PC-9 (cell line): ENCODE measurements at regions not wholly inside any gene's neighbourhood (a gene's known extent, or its start where the extent isn't known, plus 50 kb on each side); places are given as distances from the start of the nearest gene placed in this dataset.

Experiments used
- EZH2 ChIP-seq: fragments of 200-600 bp; sonication (generic); IDR thresholded peaks from 2 replicates; pipeline ENCODE4 v1.8.0; 2017; ENCODE audit warnings: antibody characterized with exemption, low read depth
- TF ChIP-seq, protein P1 (sequence below): fragments of 200-600 bp; sonication (generic); conservative IDR thresholded peaks from 2 replicates; pipeline ENCODE4 v1.6.1; 2017; ENCODE audit warnings: mixed run types, antibody characterized with exemption, mild to moderate bottlenecking, moderate library complexity

DNA sequence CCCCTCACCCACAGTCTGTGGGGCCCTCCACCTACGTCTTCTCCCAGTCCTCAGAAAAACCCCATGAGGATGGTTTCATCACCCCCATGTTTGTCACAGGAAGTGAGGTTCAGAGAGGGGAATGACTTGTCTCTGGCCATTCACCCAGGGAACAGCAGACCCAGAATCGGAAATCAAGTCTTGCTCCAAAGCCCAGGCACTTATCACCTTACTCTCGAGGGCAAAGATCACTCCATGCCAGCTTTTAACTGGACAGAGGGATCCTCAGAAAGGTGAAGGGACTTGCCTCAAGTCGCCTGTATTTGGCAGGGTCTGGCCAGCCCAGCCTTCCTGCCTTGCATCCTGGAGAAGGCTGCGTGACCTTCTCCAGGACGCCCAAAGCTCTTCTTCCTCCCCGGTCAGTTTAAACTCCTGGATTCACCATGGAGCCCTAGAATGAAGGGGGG is 57.9 kb upstream of the SSBP3 start:
- TF ChIP-seq, protein P1, sequence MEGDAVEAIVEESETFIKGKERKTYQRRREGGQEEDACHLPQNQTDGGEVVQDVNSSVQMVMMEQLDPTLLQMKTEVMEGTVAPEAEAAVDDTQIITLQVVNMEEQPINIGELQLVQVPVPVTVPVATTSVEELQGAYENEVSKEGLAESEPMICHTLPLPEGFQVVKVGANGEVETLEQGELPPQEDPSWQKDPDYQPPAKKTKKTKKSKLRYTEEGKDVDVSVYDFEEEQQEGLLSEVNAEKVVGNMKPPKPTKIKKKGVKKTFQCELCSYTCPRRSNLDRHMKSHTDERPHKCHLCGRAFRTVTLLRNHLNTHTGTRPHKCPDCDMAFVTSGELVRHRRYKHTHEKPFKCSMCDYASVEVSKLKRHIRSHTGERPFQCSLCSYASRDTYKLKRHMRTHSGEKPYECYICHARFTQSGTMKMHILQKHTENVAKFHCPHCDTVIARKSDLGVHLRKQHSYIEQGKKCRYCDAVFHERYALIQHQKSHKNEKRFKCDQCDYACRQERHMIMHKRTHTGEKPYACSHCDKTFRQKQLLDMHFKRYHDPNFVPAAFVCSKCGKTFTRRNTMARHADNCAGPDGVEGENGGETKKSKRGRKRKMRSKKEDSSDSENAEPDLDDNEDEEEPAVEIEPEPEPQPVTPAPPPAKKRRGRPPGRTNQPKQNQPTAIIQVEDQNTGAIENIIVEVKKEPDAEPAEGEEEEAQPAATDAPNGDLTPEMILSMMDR: no peak
- TF ChIP-seq EZH2: no peak
